GM23338 (cell line): ENCODE measurements at regions not wholly inside any gene's neighbourhood (a gene's known extent, or its start where the extent isn't known, plus 50 kb on each side); places are given as distances from the start of the nearest gene placed in this dataset.

ENCODE experiments used
- CREB1 ChIP-seq: fragments of 250-450 bp; sonication (Bioruptor Pico); IDR thresholded peaks from 2 replicates; pipeline ENCODE4 v1.5.0; 2020; ENCODE audit warnings: low read depth, mild to moderate bottlenecking, moderate library complexity
- CTCF ChIP-seq, 2 experiments: fragments of 200-600 bp in 1 of 2; sonication (generic) in 1 of 2; conservative IDR thresholded peaks; 2 replicates each; pipeline versions ENCODE4 v1.5.1 to v1.6.1; 2016 to 2017; ENCODE audit warnings: antibody characterized with exemption in 2 of 2, low read depth in 2 of 2, mild to moderate bottlenecking in 2 of 2, moderate library complexity in 1 of 2
- EZH2 ChIP-seq: fragments of 200-600 bp; sonication (generic); IDR thresholded peaks from one replicate; pipeline ENCODE4 v1.8.0; 2017; ENCODE audit warnings: antibody characterized with exemption, mild to moderate bottlenecking, low read depth; ENCODE audit not compliant: unreplicated experiment
- EZH2phosphoT487 ChIP-seq: fragments of 200-600 bp; sonication (generic); IDR thresholded peaks from one replicate; pipeline ENCODE4 v1.8.1; 2018; ENCODE audit warnings: antibody characterized with exemption; ENCODE audit not compliant: unreplicated experiment
- JUNB ChIP-seq: IDR thresholded peaks from one replicate; pipeline ENCODE4 v1.6.1; 2016; ENCODE audit warnings: antibody characterized with exemption; ENCODE audit not compliant: unreplicated experiment
- POLR2AphosphoS5 ChIP-seq: IDR thresholded peaks from 2 replicates; pipeline ENCODE4 v1.6.1; 2016; ENCODE audit warnings: antibody characterized with exemption, low read depth
- REST ChIP-seq: IDR thresholded peaks from one replicate; pipeline ENCODE4 v1.6.1; 2018; ENCODE audit warnings: antibody characterized with exemption; ENCODE audit not compliant: unreplicated experiment
- STAT1 ChIP-seq: IDR thresholded peaks from one replicate; pipeline ENCODE4 v1.6.1; 2016; ENCODE audit warnings: antibody characterized with exemption; ENCODE audit not compliant: unreplicated experiment

- no peak for TF ChIP-seq CTCF (conservative IDR thresholded peaks at IDR 0.05; ENCODE audit: low read depth in 2 of 2)
- no peak for TF ChIP-seq REST
- no peak for TF ChIP-seq EZH2phosphoT487
- no peak for TF ChIP-seq CREB1 (CRISPR knock-in tag)
- no peak for TF ChIP-seq POLR2AphosphoS5
- TF ChIP-seq EZH2, result no peak
- TF ChIP-seq JUNB, result no peak
- no peak for TF ChIP-seq STAT1
Measured at GRCh38 chr10:83333566-83333965, 805.7 kb upstream of the GHITM start.
